SH-SY5Y (cell line): ENCODE measurements at regions not wholly inside any gene's neighbourhood (a gene's known extent, or its start where the extent isn't known, plus 50 kb on each side); places are given as distances from the start of the nearest gene placed in this dataset.

Source experiments
- GATA2 ChIP-seq: IDR thresholded peaks from 2 replicates; pipeline ENCODE4 v1.6.1; 2011; ENCODE audit warnings: mild to moderate bottlenecking, low read depth, low read length
- GATA3 ChIP-seq: IDR thresholded peaks from 2 replicates; pipeline ENCODE4 v1.6.1; 2011; ENCODE audit warnings: low read depth, mild to moderate bottlenecking, low read length, moderate library complexity

DNA sequence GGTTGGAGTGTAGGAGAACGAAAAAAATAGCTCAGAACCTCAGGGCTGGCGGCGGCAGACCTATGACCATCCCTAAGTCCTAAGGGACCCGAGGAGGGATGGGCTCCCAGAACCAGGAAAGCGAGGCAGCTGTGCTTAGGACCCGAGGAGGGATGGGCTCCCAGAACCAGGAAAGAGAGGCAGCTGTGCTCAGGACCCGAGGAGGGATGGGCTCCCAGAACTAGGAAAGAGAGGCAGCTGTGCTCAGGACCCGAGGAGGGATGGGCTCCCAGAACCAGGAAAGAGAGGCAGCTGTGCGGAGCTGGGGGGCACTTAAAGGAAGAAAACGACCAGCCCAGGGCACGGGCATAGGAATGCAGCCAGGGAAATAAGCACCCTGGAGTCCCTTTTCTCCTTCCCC, 125.0 kb upstream of the DLG1 start:
- TF ChIP-seq GATA2 (no peak), GATA3 (no peak)
